Nephron (organoid): ENCODE measurements at regions not wholly inside any gene's neighbourhood (a gene's known extent, or its start where the extent isn't known, plus 50 kb on each side); places are given as distances from the start of the nearest gene placed in this dataset.

Experiments used
- H3K27ac Mint-ChIP-seq, 3 experiments: 2 replicates each; pipeline ENCODE4 v1.8.0; 2020; ENCODE audit warnings: mixed read lengths in 3 of 3, mild to moderate bottlenecking in 2 of 3, moderate library complexity in 1 of 3
- H3K27me3 Mint-ChIP-seq: 2 replicates; pipeline ENCODE4 v1.8.0; 2021; ENCODE audit warnings: low read depth, mild to moderate bottlenecking, moderate library complexity, mixed read lengths
- H3K36me3 Mint-ChIP-seq: 2 replicates; pipeline ENCODE4 v1.8.0; 2020; ENCODE audit warnings: low read depth, mixed read lengths
- H3K4me1 Mint-ChIP-seq: 2 replicates; pipeline ENCODE4 v1.8.0; 2020; ENCODE audit warnings: mixed read lengths
- H3K4me3 Mint-ChIP-seq, 3 experiments: 2 replicates each; pipeline ENCODE4 v1.8.0; 2020; ENCODE audit warnings: mild to moderate bottlenecking in 3 of 3, mixed read lengths in 3 of 3, moderate library complexity in 2 of 3
- H3K9me3 Mint-ChIP-seq: 2 replicates; pipeline ENCODE4 v1.8.0; 2020; ENCODE audit warnings: mixed read lengths
- TF ChIP-seq, protein P1 (sequence below), 3 experiments: fragments of 200-600 bp; sonication (generic); IDR thresholded peaks; one replicate each; pipeline ENCODE4 v1.5.0; 2021; ENCODE audit warnings: antibody characterized with exemption in 3 of 3; ENCODE audit not compliant: unreplicated experiment in 3 of 3

DNA sequence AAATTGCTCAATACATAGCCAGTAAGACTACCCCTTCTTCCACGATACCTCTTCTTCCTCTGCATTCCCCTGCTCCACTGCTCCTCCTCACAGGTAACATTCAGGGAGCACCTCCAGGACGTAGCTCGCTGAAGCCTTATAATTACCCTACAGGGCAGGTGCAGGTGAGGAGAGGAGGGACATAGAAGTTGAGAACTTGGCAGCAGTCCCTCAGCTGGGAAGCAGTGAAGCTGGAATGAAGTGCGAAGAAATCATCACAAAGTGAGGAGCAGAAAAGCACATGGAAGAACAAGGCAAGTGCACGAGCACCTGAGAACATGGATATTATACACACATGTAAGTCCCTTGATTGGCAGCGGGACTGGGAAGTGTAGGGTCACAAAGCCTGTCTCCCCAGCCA, 118.2 kb downstream of the HSD17B3 start:
- TF ChIP-seq, protein P1, sequence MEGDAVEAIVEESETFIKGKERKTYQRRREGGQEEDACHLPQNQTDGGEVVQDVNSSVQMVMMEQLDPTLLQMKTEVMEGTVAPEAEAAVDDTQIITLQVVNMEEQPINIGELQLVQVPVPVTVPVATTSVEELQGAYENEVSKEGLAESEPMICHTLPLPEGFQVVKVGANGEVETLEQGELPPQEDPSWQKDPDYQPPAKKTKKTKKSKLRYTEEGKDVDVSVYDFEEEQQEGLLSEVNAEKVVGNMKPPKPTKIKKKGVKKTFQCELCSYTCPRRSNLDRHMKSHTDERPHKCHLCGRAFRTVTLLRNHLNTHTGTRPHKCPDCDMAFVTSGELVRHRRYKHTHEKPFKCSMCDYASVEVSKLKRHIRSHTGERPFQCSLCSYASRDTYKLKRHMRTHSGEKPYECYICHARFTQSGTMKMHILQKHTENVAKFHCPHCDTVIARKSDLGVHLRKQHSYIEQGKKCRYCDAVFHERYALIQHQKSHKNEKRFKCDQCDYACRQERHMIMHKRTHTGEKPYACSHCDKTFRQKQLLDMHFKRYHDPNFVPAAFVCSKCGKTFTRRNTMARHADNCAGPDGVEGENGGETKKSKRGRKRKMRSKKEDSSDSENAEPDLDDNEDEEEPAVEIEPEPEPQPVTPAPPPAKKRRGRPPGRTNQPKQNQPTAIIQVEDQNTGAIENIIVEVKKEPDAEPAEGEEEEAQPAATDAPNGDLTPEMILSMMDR (IDR thresholded peaks at IDR 0.05; ENCODE audit: unreplicated experiment in 3 of 3) = no peak
- Mint-ChIP-seq H3K36me3 (peaks cover 13% of the 10 kb centered on the region), H3K9me3 (peaks cover 19% of the 10 kb centered on the region), H3K4me3 (no peak overlapping the region), H3K27me3 (peaks cover 50% of the 10 kb centered on the region), H3K4me1 (peaks cover 33% of the 10 kb centered on the region), H3K27ac (no peak overlapping the region)

DNA sequence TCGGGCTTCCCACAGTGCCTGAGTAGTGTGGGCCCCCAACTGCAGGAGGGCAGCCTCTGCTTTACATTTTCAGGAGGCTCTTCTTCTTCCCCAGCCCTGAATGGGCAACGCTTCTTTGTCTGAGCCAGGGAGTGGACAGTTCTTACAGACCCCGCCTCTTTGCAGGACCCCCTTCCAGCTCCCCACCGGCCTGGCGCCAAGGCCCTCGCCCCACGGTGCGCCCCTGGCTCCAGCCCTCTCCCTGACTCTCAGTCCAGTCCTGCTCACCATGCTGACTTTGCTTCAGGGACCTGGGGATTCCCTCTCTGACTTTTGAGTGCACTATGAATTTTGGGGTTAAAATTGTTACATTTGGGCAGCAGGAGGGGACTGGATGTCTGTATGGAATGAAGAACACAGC, 123.8 kb downstream of the HSD17B3 start:
- TF ChIP-seq, protein P1 (IDR thresholded peaks at IDR 0.05; ENCODE audit: unreplicated experiment in 3 of 3) = no peak
- peaks cover 55% of the 10 kb centered on the region for H3K27me3 Mint-ChIP-seq
- no peaks in the 10 kb centered on the region for H3K9me3 Mint-ChIP-seq
- H3K4me1 Mint-ChIP-seq = peaks cover 41% of the 10 kb centered on the region
- H3K4me3 Mint-ChIP-seq = peak overlapping the region in 1 of 3 experiments; percentile 22
- H3K36me3 Mint-ChIP-seq = no peaks in the 10 kb centered on the region
- H3K27ac Mint-ChIP-seq = peak overlapping the region in 2 of 3 experiments; percentile 65 to 69

DNA sequence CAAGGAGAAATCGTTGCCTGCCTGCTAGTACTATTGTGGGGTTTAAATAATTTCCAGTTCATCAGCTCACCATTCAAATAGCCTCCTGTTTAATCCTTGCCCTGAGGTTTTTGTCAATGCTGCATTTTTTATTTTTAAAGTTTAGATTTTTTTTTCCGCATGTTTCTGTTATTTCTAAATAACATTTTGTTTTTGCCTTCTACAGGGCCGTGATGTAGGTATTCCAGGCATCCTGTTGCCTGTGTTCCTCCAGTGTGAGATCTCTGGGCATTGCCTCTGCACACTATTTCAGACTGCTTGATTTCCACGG, 124.3 kb downstream of the HSD17B3 start:
- TF ChIP-seq, protein P1 (IDR thresholded peaks at IDR 0.05; ENCODE audit: unreplicated experiment in 3 of 3) = no peak
- peaks cover 50% of the 10 kb centered on the region for H3K27me3 Mint-ChIP-seq
- H3K36me3 Mint-ChIP-seq = no peaks in the 10 kb centered on the region
- H3K4me1 Mint-ChIP-seq = peaks cover 36% of the 10 kb centered on the region
- H3K27ac Mint-ChIP-seq = peak overlapping the region; percentile 27 to 69 (median 65)
- peak overlapping the region in 1 of 3 experiments; percentile 26 for H3K4me3 Mint-ChIP-seq
- no peaks in the 10 kb centered on the region for H3K9me3 Mint-ChIP-seq

DNA sequence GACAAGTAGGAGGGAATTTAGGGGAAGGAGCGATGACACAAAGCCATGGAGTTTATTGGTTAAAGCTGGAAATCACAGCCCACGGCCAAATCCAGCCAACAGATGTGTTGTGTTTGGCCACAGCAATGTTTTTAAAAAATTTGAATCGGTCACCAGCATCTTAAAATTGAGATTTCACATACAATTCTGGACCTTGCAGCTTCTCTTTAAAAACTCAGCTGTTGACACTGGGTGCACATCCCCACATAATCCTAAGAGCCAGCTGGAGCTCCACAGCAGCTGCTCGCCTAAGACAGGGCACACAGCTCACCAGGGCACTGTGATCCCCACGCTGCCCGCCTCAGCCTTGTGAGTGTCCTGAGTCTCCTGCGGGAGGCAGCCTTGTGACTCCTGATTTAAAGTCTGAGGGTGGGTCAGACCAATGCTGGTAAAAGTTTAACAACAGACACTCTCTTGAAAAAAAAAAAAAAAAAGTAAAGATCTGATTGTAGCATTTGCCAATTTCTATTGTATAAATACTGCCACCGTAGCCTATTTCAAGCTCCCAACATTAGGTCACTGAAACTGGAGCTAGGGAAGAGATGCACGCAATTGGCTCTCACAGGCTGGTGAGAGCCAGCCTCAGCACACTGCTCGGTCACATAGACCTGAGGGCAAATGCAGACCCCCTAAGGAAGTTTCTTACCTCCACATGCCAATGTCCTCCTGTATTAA, 124.8 kb downstream of the HSD17B3 start:
- H3K27me3 Mint-ChIP-seq = peaks cover 48% of the 10 kb centered on the region
- TF ChIP-seq, protein P1 (IDR thresholded peaks at IDR 0.05; ENCODE audit: unreplicated experiment in 3 of 3) = no peak
- H3K27ac Mint-ChIP-seq = peak overlapping the region; percentile 20 to 69 (median 65)
- H3K36me3 Mint-ChIP-seq = no peaks in the 10 kb centered on the region
- peak overlapping the region in 2 of 3 experiments; percentile 26 to 40 for H3K4me3 Mint-ChIP-seq
- H3K4me1 Mint-ChIP-seq = peaks cover 36% of the 10 kb centered on the region
- no peaks in the 10 kb centered on the region for H3K9me3 Mint-ChIP-seq

DNA sequence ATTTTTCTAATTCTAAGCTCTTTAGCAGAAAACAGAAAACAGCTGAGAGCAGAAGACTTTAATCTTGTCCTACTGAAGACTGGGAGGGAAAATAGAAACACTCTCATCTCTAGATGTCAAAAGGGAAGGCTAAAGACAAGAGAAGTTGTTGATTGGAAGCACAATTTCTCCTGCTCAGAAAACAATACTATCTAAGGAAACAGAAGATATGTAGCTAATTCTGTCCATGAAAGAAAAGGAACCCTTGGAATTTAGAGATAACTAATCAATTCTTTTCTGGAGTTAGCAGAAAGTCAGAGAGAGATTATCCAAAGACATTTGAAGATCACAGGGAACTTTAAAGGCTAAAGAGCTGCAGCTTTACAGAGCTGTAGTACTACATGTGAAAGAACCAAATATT, 126.2 kb downstream of the HSD17B3 start:
- peak overlapping the region in 2 of 3 experiments; percentile 13 to 58 for H3K27ac Mint-ChIP-seq
- H3K4me3 Mint-ChIP-seq = no peak overlapping the region
- H3K9me3 Mint-ChIP-seq = no peaks in the 10 kb centered on the region
- peaks cover 46% of the 10 kb centered on the region for H3K27me3 Mint-ChIP-seq
- peaks cover 30% of the 10 kb centered on the region for H3K4me1 Mint-ChIP-seq
- TF ChIP-seq, protein P1 (IDR thresholded peaks at IDR 0.05; ENCODE audit: unreplicated experiment in 3 of 3) = no peak
- H3K36me3 Mint-ChIP-seq = no peaks in the 10 kb centered on the region

DNA sequence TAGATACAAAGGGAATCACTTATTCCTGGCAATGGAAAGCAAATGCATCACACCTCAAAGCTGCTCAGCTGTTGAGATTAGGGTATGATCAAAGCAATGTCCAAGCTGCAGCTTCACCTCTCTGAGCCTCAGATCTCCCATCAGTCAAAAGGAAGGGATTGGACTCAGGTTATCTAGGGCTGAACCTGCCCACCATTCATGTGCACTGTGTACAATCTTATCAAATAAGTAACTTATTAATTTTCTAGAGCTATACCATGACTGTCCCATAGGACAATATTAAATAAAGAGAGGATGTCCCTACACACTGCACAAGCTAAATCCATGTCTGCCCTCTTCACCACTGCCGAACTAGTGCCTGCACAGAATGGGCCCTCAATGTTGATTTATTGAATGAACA, 127.0 kb downstream of the HSD17B3 start:
- no peak overlapping the region for H3K27ac Mint-ChIP-seq
- no peaks in the 10 kb centered on the region for H3K36me3 Mint-ChIP-seq
- H3K4me1 Mint-ChIP-seq = peaks cover 36% of the 10 kb centered on the region
- no peaks in the 10 kb centered on the region for H3K9me3 Mint-ChIP-seq
- H3K4me3 Mint-ChIP-seq = no peak overlapping the region
- TF ChIP-seq, protein P1 (IDR thresholded peaks at IDR 0.05; ENCODE audit: unreplicated experiment in 3 of 3) = no peak
- peaks cover 45% of the 10 kb centered on the region for H3K27me3 Mint-ChIP-seq
